A673 (cell line): ENCODE measurements at regions not wholly inside any gene's neighbourhood (a gene's known extent, or its start where the extent isn't known, plus 50 kb on each side); places are given as distances from the start of the nearest gene placed in this dataset.

ENCODE experiments used
- BruUV-seq: library from RNA; stranded (reverse); fragments of 400-500 nt; replicated peaks from 2 replicates; lab custom pipeline; 2021; lab: Mats Ljungman, UMichigan
- CTCF ChIA-PET: fragments of 300-600 bp; sonication (Branson Sonifier 250); formaldehyde crosslinking; loops from one replicate; lab custom pipeline; 2022; ENCODE audit warnings: antibody characterized with exemption; lab: Charles Lee
- POLR2A ChIA-PET: fragments of 300-600 bp; sonication (Branson Sonifier 250); formaldehyde crosslinking; loops from one replicate; lab custom pipeline; 2022; ENCODE audit warnings: antibody characterized with exemption; ENCODE audit not compliant: low non-redundant PET; lab: Charles Lee
- DNase-seq: peaks from one replicate; pipeline ENCODE4 v3.0.0-alpha.2; 2015; ENCODE audit warnings: low spot score
- H3K27ac ChIP-seq: fragments of 200-600 bp; sonication (generic); 2 replicates; pipeline ENCODE4 v1.5.1; 2016; ENCODE audit warnings: mixed run types, low read depth, mild to moderate bottlenecking, mixed read lengths, antibody characterized with exemption, low read length; ENCODE audit not compliant: poor library complexity, severe bottlenecking
- H3K27me3 ChIP-seq: fragments of 200-600 bp; sonication (generic); replicated peaks from 2 replicates; pipeline ENCODE4 v1.6.1; 2017; ENCODE audit warnings: mixed run types, low read depth, mild to moderate bottlenecking, mixed read lengths, antibody characterized with exemption, low read length; ENCODE audit not compliant: insufficient read depth, poor library complexity
- H3K36me3 ChIP-seq: fragments of 200-600 bp; sonication (generic); 2 replicates; pipeline ENCODE4 v1.6.1; 2016; ENCODE audit warnings: mixed run types, mild to moderate bottlenecking, mixed read lengths, antibody characterized with exemption, low read length; ENCODE audit not compliant: insufficient read depth, poor library complexity, severe bottlenecking
- H3K4me1 ChIP-seq: fragments of 200-600 bp; sonication (generic); 2 replicates; pipeline ENCODE4 v1.6.1; 2017; ENCODE audit warnings: mixed run types, mild to moderate bottlenecking, mixed read lengths, antibody characterized with exemption, low read length; ENCODE audit not compliant: insufficient read depth, poor library complexity, severe bottlenecking
- H3K4me3 ChIP-seq: fragments of 200-600 bp; sonication (generic); 2 replicates; pipeline ENCODE4 v1.5.1; 2016; ENCODE audit warnings: low read depth, mixed run types, mild to moderate bottlenecking, mixed read lengths, low read length; ENCODE audit not compliant: poor library complexity, severe bottlenecking
- H3K9me3 ChIP-seq: fragments of 200-600 bp; sonication (generic); 2 replicates; pipeline ENCODE4 v1.6.1; 2016; ENCODE audit warnings: mixed run types, low read depth, mild to moderate bottlenecking, mixed read lengths, antibody characterized with exemption, low read length; ENCODE audit not compliant: poor library complexity, severe bottlenecking
- EZH2 ChIP-seq: fragments of 200-600 bp; sonication (generic); IDR thresholded peaks from 2 replicates; pipeline ENCODE4 v1.6.1; 2017; ENCODE audit warnings: borderline replicate concordance, low read depth, mild to moderate bottlenecking, mixed read lengths, antibody characterized with exemption, low read length; ENCODE audit not compliant: poor library complexity, severe bottlenecking
- intact Hi-C: fragments of 100-400 bp; cut with micrococcal nuclease; formaldehyde crosslinking; loops from one replicate; pipeline ENCODE4 v1.10.0; 2022; ENCODE audit not compliant: unreplicated experiment
- TF ChIP-seq, protein P1 (sequence below): fragments of 300-800, 200-600 bp; sonication (generic); conservative IDR thresholded peaks from 2 replicates; pipeline ENCODE4 v1.5.1; 2017; ENCODE audit warnings: low read depth, mild to moderate bottlenecking, antibody characterized with exemption, low read length, moderate library complexity, mixed read lengths

DNA sequence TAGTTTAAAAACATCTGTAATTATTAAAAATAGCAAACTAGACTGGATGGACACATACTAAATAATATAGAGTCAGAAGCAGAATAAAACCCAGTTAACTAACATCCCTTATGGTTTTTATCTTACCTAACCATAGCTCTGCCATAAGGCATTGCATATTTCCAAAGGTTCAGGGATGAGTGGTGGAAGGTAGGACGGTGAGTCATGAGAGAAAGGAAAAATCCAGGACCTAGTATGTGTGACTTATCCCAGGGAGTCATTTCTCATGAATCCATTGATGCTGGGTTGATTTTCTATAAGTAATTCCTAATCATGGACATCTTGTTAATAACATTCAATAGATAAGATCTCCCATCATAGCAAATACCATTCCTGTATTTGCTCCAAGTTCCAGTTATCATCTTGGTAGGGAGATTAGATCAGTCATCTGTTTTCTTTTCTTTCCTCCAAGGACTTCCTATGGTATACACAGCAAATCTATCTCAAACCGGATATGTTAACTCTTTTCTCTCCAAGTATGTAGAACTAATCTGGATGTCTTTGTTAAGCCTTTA lies 490.7 kb upstream of the B3GALT2 start:
- no peak for DNase-seq
- H3K9me3 ChIP-seq, result no peaks in the 10 kb centered on the region
- no peak for TF ChIP-seq EZH2
- TF ChIP-seq, protein P1, sequence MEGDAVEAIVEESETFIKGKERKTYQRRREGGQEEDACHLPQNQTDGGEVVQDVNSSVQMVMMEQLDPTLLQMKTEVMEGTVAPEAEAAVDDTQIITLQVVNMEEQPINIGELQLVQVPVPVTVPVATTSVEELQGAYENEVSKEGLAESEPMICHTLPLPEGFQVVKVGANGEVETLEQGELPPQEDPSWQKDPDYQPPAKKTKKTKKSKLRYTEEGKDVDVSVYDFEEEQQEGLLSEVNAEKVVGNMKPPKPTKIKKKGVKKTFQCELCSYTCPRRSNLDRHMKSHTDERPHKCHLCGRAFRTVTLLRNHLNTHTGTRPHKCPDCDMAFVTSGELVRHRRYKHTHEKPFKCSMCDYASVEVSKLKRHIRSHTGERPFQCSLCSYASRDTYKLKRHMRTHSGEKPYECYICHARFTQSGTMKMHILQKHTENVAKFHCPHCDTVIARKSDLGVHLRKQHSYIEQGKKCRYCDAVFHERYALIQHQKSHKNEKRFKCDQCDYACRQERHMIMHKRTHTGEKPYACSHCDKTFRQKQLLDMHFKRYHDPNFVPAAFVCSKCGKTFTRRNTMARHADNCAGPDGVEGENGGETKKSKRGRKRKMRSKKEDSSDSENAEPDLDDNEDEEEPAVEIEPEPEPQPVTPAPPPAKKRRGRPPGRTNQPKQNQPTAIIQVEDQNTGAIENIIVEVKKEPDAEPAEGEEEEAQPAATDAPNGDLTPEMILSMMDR, result no peak
- no peak overlapping the region for H3K4me3 ChIP-seq
- BruUV-seq, result no TSS peak
- no peaks in the 10 kb centered on the region for H3K27me3 ChIP-seq
- ChIA-PET CTCF (no interaction called here), POLR2A (no interaction called here)
- H3K4me1 ChIP-seq, result no peaks in the 10 kb centered on the region
- H3K27ac ChIP-seq, result no peak overlapping the region
- intact Hi-C loops, result no loop called here
- no peaks in the 10 kb centered on the region for H3K36me3 ChIP-seq

GRCh38 chr1:193674292-193674944 lies 488.0 kb upstream of the B3GALT2 start:
- ChIA-PET POLR2A (no interaction called here), CTCF (no interaction called here)
- BruUV-seq, result no TSS peak
- TF ChIP-seq EZH2, result no peak
- TF ChIP-seq, protein P1, result no peak
- Histone ChIP-seq H3K4me3 (no peak overlapping the region), H3K36me3 (no peaks in the 10 kb centered on the region), H3K4me1 (no peaks in the 10 kb centered on the region), H3K27me3 (no peaks in the 10 kb centered on the region), H3K27ac (no peak overlapping the region), H3K9me3 (no peaks in the 10 kb centered on the region)
- intact Hi-C loops, result no loop called here
- no peak for DNase-seq

DNA sequence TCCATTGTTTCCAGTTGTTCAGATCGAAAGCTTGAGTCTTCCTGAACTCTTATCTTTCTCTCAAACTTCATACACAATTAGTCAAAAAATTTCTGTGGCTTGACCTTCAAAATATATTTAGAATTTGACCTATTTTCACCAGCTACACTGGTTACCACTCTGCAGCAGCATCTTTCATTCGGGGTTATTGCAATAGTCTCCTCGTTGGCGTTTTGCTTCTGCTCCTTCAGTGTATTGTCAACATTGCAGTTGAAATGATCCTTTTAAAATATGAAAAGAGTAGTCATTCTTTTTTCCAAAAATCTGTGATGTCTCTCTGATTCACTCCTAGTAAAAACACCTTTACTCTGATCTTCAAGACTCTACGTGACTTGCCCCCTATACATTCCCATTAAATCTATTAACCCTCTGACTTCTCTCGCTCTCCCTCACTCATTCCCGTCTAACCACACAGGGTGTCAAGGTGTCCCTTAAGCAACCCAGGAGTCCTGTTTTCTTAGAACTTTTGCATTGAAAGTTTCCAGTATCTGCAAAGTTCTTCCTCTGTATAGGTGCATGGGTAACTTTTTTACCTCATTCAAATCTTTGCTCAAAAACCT lies 480.2 kb upstream of the B3GALT2 start:
- H3K36me3 ChIP-seq, result no peaks in the 10 kb centered on the region
- no peaks in the 10 kb centered on the region for H3K4me1 ChIP-seq
- no peak for DNase-seq
- ChIA-PET POLR2A (no interaction called here), CTCF (no interaction called here)
- no peaks in the 10 kb centered on the region for H3K9me3 ChIP-seq
- H3K27me3 ChIP-seq, result no peaks in the 10 kb centered on the region
- no peak overlapping the region for H3K27ac ChIP-seq
- TF ChIP-seq EZH2, result no peak
- TF ChIP-seq, protein P1, result no peak
- BruUV-seq, result no TSS peak
- intact Hi-C loops, result no loop called here
- no peak overlapping the region for H3K4me3 ChIP-seq
